ACHN (cell line): ENCODE measurements at regions not wholly inside any gene's neighbourhood (a gene's known extent, or its start where the extent isn't known, plus 50 kb on each side); places are given as distances from the start of the nearest gene placed in this dataset.

Experiments used
- DNase-seq: peaks from one replicate; pipeline ENCODE4 v3.0.0-alpha.2; 2015
- in situ Hi-C: cut with HindIII; loops from 2 replicates; pipeline ENCODE4 v1.10.0; 2017; ENCODE audit warnings: low sequenced_read_pairs, low pct_ligation_motif_present, low pct_unique_long_range_greater_than_20kb

DNA sequence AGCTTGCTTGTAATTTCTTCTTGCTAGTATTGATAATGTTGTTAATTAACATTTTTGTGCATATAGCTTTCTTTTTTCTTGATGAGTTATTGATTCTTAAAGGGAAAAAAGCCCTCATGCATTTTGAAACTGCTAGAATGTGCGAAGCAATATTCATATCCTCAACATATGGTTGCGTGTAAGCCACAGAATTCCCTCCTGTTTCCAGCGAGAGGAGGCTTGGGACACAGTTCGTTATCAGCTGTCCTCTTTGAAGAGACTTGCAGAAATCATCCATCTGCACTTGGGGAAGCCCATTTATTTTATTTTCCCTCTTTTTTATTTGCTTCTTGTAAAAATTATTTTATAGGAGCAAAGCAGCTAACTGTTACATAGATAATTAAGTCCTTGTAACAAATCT is 398.0 kb downstream of the ADRA2A start:
- in situ Hi-C loops = no loop called here
- no peak for DNase-seq

DNA sequence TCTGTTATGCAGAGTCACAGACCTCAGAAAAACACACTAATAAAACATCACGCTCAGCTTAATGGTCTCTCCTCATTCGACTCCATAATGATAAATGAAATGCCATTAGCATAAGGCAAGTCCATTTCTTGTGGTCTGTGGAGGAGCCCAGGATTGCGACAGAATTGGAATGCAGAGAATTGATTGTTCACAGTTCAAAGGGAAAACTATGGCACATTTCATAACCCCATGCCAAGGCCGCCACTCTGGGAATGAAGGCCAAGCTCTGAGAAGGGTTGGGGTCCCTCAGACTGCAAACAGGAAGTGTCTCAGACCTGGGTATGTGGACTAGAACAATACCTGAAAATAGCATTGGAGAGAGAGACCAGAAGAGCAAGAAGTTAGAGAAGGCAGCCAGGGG is 398.9 kb downstream of the ADRA2A start:
- DNase-seq = no peak
- in situ Hi-C loops = no loop called here

DNA sequence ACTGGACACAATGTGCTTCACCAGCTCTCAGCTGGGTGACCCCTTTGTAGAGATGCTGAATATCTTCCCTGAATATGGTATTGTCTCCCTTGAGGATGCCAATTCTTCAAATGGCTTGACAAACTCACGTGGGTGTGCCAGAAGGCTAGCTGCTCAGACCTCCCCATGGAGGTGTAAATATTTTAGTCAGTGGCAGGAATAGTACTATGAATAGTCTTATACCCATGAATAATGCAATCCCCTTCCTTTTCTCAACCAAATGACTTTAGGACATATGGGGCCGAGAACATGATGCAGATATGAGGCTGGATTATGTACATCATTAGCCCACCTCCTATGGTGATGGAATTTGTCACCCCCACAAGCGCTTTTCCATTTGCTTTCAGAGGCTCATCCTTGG is 401.8 kb downstream of the ADRA2A start:
- in situ Hi-C loops = no loop called here

DNA sequence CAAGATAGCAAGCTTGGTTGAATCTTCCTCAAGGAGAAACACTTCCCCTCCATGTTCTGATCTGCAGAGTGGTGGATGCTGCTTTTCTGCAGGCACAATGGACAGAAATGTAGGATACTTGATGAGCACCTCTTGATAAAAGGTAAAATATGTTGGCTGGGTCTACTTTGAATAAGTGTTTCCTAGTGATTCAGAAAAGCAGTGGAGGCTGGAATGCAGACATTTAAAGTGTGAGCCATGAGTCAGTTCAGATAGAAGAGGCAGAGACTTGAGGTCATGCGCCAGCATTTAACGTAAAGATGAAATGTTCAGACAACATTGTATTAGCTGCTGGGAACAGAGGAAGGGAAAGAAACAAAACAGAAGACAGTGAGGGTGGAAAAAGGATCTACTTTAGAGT is 403.1 kb downstream of the ADRA2A start:
- DNase-seq = no peak

More for the DNA sequence above, 401.8 kb downstream of the ADRA2A start:
- DNase-seq = no peak

DNA sequence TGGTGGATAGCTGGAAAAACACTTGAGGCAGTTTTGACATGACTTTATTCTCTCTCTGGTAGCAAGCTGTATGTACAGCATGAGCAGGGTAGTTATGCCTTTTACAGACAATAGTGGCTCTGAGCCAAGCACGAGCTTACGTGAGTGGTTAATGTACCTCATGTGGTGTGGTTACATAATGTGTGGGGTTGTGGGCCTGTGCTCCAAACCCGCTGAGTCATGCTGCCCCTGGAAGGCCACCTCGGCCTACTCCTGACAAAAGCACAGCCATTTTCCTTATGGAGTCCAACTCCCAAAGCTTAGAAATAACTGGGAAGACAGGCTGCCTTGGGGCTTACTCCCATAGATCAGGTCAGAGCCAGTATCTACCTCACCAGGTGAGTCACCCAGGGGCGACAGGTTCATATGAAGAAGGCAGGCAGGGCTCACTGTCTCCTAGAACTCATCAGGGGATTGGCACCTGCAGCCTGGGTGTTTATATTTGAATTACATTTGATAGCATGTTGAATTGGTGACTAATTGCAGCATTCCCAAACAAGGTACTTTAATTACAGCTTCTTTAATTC is 404.5 kb downstream of the ADRA2A start:
- in situ Hi-C loops = no loop called here
- DNase-seq = no peak

More for the DNA sequence above, 403.1 kb downstream of the ADRA2A start:
- in situ Hi-C loops = no loop called here

DNA sequence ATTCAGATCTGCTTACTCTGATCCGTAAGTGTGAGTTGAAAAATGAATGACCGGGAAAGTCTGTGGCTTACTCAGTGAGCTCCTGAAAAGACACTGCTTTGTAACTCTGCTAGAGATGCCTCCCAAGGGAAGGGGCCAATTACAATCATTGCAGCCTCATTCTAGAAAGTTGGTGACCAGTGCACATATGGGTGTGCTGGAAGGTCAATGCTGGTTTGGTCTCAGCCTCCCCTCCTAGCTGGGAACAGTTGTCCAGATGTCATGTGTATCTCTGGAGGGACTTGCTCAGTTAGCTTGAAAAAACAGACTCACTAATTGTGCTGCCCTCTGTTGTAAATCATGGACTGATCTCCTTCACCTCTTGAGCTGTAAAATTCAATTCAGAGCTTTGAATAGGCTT is 405.0 kb downstream of the ADRA2A start:
- no peak for DNase-seq
- in situ Hi-C loops = no loop called here

DNA sequence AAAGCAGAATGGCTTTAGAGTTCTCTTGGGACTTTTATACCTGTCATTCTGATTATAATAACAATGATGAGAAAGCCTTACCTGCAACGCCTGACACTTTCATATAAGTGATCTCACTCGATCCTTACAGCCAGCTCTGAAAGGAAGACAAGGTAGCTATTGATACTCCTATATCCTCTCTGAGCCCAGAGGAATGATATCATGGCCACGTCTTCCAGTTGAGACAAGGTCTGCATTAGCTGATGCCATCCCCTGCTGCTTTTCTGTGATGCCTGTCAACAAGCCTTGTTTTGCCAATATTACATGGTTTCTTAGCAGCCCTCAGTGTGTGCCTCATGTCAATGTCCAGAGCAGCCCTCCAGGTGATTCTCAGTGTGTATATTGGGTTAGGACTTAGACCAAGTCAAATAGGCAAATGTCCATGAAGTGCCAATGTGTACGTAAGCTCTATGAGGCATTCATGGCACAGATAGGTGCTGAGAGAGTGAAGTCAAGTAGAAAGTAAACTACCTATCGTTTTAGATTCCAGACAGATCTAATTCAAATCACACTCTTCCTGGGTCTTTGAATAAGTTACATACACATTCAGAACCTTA is 405.9 kb downstream of the ADRA2A start:
- no peak for DNase-seq
- in situ Hi-C loops = no loop called here

DNA sequence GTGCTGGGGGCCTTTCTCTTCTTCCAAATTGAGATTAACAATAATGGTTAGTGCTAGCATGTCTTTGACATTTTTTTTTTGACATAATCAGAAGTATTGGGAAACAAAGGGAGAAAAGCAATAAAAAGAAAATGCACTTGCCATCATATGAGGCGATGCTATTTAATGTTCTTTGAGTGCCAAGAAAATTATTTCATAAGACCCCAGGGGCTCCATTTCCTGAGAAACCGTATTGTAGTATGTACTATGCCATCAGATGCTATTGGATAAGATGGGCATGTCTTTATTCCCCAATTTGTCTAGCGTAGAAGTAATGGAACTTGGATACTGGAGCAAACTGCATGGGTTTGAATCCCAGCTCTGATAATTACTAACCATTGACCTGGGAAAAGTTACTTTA is 408.9 kb downstream of the ADRA2A start:
- DNase-seq = no peak
- in situ Hi-C loops = no loop called here

DNA sequence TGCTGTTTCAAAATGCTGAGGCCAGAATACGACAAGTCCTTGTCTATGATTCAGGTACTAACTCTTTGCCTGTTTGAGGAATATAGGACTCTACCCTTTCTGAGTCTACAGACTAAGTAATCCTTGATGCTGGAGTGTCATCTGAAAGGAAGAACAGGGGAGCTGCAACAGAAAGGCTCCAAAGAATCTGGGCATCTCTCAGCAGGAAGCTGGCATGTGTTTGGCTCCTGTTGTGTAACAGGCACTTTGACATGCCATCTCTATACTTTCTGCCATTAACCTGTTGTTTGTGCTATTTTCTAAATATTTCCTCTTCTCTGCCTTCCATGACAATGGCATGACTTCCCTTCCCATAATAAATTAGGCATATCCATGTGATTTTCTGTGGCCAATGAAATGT is 409.5 kb downstream of the ADRA2A start:
- in situ Hi-C loops = no loop called here
- no peak for DNase-seq

DNA sequence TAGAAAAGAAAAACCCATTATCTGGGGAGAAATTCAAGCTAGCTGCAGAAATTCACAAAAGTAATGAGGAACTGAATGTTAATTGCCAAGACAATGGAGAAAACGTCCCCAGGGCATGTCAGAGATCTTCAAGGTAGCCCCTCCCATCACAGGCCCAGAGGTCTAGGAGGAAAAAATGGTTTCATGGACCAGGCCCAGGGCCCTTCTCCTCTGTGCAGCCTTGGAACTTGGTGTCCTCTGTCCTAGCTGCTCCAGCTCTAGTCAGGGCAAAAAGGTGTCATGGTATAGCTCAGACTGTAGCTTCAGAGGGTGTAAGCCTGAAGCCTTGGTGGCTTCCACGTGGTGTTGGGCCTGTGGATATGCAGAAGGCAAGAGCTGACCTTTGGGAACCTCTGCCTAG is 411.8 kb downstream of the ADRA2A start:
- DNase-seq = no peak
- in situ Hi-C loops = no loop called here

DNA sequence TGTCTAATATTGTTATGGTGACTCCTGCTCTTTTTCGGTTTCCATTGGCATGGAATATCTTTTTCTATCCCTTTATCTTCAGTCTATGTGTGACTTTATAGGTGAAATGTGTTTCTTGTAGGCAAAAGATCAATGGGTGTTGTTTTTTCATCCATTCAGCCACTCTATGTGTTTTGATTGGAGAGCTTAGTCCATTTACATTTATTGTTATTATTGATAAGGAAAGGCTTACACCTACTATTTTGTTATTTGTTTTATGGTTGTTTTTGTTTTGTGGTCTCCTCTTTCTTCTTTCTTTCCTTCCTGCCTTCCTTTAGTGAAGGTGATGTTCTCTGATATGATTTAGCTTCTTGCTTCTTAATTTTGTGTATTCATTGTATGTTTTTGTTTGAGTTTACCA is 414.3 kb downstream of the ADRA2A start:
- in situ Hi-C loops = no loop called here
- DNase-seq = no peak

DNA sequence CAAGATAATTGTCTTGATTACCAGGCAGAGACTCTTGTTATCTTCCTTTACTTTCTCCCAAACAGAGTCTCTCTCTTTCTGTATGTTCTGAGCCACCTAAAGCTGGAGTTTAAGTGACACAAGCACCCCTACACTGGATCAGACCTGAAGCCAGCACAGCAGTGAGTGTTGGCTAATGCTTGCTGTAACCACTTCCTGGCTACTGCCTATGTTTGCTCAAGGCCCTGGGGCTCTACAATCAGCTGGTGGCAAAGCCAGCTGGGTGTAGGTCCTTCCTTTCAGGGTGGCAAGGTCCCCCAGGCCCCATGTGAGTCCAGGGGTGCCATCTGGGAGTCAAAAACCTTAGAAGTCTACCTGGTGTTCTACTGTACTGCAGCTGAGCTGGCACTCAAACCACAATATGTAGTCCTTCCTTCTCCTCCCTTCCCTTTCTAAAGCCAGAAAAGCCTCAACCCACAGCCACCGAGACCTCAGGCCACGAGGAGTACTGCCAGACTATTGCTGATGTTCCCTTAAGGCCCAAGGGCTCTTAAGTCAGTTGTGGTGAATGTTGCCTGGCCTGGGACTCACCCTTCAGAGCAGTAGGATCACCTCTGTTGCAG is 416.3 kb downstream of the ADRA2A start:
- DNase-seq = no peak
- in situ Hi-C loops = no loop called here

DNA sequence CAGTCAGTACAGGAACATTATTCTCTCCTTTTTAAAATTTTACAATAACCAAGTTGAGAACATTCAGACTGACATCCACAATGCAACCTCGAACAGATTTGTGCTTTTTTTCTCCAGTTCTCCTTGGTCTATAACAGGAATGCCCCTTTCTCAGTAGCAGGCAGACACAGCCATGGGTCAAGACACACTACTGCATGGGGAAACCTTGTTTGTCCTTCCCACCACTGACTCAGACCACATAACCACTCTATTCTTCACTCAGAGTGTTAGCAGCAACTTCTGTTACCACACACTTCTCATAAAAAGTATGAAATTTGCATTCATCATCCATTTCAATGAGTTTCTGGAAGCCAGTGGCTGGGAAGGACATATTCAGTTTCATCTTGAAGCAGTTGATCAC is 421.7 kb downstream of the ADRA2A start:
- in situ Hi-C loops = no loop called here
- no peak for DNase-seq

DNA sequence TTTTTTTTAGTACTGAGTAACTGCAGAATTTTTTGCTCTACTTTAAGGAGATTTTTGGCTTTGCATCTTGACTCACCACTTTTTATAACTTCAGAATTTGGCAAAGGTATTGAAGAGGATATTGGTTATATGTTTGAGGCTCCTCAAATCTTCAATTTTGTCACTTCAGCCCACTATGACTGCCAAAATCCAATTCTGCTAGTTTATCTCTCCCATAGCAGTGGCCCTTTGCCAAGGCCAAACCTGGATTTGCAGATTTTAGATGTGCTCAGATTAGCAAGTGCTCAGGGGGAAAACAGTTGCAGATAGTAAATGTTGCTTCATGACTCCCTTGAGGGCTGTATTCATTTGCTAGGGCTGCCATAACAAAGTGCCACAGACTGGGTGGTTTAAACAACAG is 427.5 kb downstream of the ADRA2A start:
- in situ Hi-C loops = no loop called here
- DNase-seq = no peak

DNA sequence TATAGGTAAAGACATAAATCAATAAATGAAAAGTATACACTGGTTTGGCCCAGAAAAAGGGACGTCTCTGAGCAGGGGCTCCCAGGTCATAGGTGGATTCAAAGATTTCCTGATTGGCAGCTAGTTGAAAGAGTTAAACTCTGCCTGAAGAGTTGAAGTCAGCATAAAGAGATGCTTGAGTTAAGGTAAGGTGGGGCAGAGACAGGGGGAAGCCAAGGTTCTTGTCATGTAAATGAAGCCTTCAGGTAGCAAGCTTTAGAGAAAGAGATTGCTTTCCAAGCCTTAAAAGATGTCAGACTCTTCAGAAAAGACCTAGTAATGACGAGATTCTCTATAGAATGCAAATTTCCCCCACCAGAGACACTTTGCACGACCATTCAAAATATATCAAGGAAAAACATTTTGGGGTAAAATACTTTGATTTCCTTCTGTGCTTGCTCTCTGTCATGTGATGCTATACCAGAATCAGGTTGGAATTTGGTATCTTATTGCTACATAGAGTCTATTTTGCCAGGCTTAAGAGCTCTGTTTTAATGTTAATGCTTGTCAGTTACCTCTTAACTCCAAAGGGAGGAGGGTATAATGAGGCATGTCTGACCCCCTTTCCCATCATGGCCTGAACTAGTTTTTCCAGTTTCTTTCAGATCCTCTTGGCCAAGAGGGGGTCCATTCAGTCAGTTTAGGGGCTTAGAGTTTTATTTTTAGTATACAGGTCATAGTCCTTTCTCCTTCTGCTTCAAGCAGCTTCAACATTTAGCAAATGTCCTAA is 429.6 kb downstream of the ADRA2A start:
- no peak for DNase-seq
- in situ Hi-C loops = no loop called here

DNA sequence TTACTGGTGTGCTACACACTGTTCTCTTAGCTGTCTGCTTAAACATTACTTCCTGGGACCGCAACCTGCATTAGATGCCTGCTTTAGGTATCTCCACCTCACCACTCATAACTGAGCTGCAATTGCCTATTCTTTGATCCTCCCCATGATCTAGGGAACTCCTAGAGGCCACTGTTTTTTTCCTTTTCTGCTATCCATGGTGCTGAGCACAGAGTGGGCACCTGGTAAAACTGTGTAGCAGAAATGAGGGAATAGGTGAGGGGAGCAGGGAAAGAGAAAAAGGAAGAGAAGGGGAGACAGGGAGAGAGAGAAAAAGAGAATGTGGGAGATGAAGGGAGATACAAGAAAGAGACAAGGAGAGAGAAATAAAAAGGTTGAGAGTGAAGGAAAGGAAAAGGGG is 434.9 kb downstream of the ADRA2A start:
- in situ Hi-C loops = no loop called here
- no peak for DNase-seq

DNA sequence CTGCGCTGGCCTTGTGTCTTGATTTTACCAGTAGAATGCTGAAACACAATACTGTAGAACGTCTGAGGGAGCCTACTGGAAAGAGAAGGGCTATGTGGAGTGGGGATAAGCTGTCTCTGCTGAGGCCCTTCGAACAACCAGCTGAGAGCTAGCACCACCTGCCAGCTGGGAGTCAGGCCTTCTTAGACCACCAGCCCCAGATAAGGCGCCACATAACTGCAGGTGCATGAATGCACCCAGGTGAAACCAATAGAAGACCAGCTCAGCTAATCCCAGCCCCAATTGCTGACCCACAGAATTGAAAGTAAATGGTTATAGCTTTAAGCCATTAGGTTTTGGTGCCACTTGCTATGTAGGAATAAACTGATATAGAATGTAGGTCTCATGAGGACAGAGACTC is 438.4 kb downstream of the ADRA2A start:
- in situ Hi-C loops = no loop called here
- DNase-seq = no peak

DNA sequence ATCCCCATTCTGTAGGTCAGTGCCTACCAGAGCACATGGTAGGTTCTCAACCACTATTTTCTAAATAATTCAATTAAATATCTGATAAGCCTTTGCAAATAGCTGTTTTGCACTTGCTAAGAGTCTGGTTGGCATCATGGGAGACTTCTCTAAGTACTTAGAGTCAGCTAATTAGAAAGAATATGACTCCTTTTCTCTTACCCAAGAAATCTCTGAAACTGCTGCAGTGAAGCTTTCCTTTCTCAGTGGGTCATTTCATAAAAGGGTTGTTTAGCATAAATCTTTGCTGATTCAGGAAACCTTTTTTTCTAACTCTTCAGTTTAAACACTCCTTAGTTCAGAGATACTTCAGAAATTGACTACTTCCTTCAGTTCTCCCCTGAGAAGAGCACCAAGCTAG is 438.9 kb downstream of the ADRA2A start:
- in situ Hi-C loops = no loop called here
- no peak for DNase-seq

DNA sequence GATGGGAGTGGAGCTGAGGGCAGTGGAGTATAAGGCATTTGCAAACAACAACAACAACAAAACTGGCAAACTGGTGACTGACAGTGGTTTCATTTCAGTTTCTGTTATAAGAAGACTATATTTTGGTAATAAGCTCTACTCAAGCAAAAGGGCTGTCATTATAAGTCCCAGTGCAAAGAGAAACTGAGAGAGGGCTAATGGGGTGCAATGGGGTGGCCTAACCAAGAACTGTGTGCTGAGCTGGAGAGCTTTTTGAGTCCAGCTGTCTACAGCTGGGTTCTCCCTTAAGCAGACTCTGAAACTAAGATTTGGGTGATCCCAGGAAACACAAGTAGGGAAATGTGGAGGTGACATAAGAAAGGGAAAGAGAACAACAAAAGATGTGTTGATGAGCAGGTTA is 439.3 kb downstream of the ADRA2A start:
- in situ Hi-C loops = no loop called here
- no peak for DNase-seq

DNA sequence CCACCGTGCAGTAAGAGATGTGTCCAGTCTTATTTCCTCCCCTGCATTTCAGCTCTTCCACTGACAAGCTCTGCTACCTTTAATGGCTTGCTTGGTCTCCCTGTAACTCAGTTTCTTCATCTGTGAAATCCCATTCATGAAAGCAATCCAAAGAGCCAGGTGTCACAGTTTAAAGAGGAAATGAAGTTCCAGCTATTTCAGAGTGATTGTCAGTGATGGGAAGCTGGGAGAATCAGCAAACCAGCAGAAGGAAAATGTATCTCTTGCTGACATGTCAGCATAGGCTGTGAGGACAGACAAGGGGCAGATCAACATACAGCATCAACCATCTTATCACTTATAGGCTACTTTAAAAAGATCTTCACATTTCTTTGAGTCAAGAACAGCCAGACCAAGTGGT is 445.3 kb downstream of the ADRA2A start:
- in situ Hi-C loops = no loop called here
- no peak for DNase-seq
